ENCODE measurements at regions not wholly inside any gene's neighbourhood (a gene's known extent, or its start where the extent isn't known, plus 50 kb on each side); places are given as distances from the start of the nearest gene placed in this dataset.

DNA sequence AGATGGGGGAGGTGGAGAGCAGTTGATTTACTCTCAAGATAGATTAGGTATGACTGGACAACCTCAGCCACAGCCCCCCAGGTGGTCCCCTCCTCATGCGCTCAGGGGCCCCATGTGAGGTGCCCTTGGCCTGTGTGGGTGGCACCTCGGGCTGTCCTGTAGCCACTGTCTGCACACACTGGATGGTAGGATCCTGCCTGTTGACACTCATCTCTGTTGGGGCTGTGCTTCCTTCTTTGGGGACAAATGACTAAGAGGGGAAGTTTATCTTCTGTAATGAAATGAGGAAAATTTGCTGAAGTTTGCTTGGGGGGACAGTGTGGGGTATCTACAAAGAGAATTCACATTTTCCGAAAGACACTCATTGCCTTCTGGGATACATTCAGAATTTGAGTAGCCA, 53.6 kb upstream of the ANTXRL start:
- TF ChIP-seq, protein P1, sequence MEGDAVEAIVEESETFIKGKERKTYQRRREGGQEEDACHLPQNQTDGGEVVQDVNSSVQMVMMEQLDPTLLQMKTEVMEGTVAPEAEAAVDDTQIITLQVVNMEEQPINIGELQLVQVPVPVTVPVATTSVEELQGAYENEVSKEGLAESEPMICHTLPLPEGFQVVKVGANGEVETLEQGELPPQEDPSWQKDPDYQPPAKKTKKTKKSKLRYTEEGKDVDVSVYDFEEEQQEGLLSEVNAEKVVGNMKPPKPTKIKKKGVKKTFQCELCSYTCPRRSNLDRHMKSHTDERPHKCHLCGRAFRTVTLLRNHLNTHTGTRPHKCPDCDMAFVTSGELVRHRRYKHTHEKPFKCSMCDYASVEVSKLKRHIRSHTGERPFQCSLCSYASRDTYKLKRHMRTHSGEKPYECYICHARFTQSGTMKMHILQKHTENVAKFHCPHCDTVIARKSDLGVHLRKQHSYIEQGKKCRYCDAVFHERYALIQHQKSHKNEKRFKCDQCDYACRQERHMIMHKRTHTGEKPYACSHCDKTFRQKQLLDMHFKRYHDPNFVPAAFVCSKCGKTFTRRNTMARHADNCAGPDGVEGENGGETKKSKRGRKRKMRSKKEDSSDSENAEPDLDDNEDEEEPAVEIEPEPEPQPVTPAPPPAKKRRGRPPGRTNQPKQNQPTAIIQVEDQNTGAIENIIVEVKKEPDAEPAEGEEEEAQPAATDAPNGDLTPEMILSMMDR (IDR thresholded peaks at IDR 0.05): no peak
- TF ChIP-seq POLR2A (IDR thresholded peaks at IDR 0.05): no peak
